Common myeloid progenitor, CD34-positive (primary cell): ENCODE measurements at regions not wholly inside any gene's neighbourhood (a gene's known extent, or its start where the extent isn't known, plus 50 kb on each side); places are given as distances from the start of the nearest gene placed in this dataset.
"Not testable (repeated sequence)": the region's sequence is repeated elsewhere in the genome, so short reads cannot be mapped to it uniquely, and the experiment has no call there.

Experiments used
- CTCF ChIA-PET: fragments of 350-600 bp; sonication (Branson Sonifier 250); formaldehyde crosslinking; loops from one replicate; lab custom pipeline; 2021; ENCODE audit warnings: antibody characterized with exemption; lab: Charles Lee
- POLR2A ChIA-PET: fragments of 350-600 bp; sonication (Branson Sonifier 250); formaldehyde crosslinking; loops from one replicate; lab custom pipeline; 2021; ENCODE audit warnings: antibody characterized with exemption; lab: Charles Lee
- DNase-seq, 3 donors: peaks; one replicate each; pipeline versions ENCODE4 v3.0.0 to v3.0.0-alpha.2; 2013
- H3K27ac ChIP-seq, 2 experiments: 1 replicate in 1 of 2; 2 replicates in 1 of 2; pipeline ENCODE4 v1.7.0; 2013; ENCODE audit warnings: inconsistent platforms in 2 of 2, low read length in 2 of 2, mild to moderate bottlenecking in 2 of 2, low read depth in 1 of 2, moderate library complexity in 1 of 2; ENCODE audit not compliant: severe bottlenecking in 2 of 2, insufficient read depth in 1 of 2, poor library complexity in 1 of 2
- H3K27me3 ChIP-seq, 5 experiments: replicated peaks in 2 of 5; 1 replicate in 3 of 5; 2 replicates in 2 of 5; pipeline versions ENCODE4 v1.6.1 to v1.7.0; 2013; ENCODE audit warnings: low read length in 4 of 5, mild to moderate bottlenecking in 2 of 5, moderate library complexity in 2 of 5, inconsistent platforms in 1 of 5; ENCODE audit not compliant: insufficient read depth in 5 of 5, control insufficient read depth in 4 of 5
- H3K36me3 ChIP-seq, 4 experiments: 1 replicate in 2 of 4; 2 replicates in 2 of 4; pipeline versions ENCODE4 v1.6.1 to v1.7.0; 2013; ENCODE audit warnings: low read length in 3 of 4, control low read depth in 1 of 4, mild to moderate bottlenecking in 1 of 4; ENCODE audit not compliant: control insufficient read depth in 4 of 4, insufficient read depth in 4 of 4
- H3K4me1 ChIP-seq, 4 experiments: 1 replicate in 3 of 4; 2 replicates in 1 of 4; pipeline versions ENCODE4 v1.6.1 to v1.7.1; 2013; ENCODE audit warnings: low read length in 3 of 4, mild to moderate bottlenecking in 3 of 4, control low read depth in 1 of 4, inconsistent platforms in 1 of 4, moderate library complexity in 1 of 4; ENCODE audit not compliant: control insufficient read depth in 4 of 4, insufficient read depth in 4 of 4; ENCODE audit errors: control extremely low read depth in 1 of 4
- H3K4me3 ChIP-seq, 7 experiments: 1 replicate in 4 of 7; 2 replicates in 3 of 7; pipeline versions ENCODE4 v1.5.1 to v1.7.0; 2013; ENCODE audit warnings: mild to moderate bottlenecking in 7 of 7, low read length in 6 of 7, moderate library complexity in 6 of 7, inconsistent platforms in 2 of 7, low read depth in 2 of 7, control low read depth in 1 of 7; ENCODE audit not compliant: insufficient read depth in 4 of 7, control insufficient read depth in 1 of 7; ENCODE audit errors: extremely low read depth in 1 of 7
- H3K9me3 ChIP-seq, 5 experiments: 1 replicate in 4 of 5; 2 replicates in 1 of 5; pipeline versions ENCODE4 v1.6.1 to v1.7.1; 2013; ENCODE audit warnings: low read length in 4 of 5, mild to moderate bottlenecking in 2 of 5, inconsistent platforms in 1 of 5, low read depth in 1 of 5, moderate library complexity in 1 of 5; ENCODE audit not compliant: control insufficient read depth in 4 of 5, insufficient read depth in 2 of 5; ENCODE audit errors: control extremely low read depth in 1 of 5
- WGBS: methylation state at CpG from one replicate; pipeline ENCODE4 v1.1.5; 2013; ENCODE audit not compliant: insufficient coverage; 5-methylcytosine and 5-hydroxymethylcytosine counted together

DNA sequence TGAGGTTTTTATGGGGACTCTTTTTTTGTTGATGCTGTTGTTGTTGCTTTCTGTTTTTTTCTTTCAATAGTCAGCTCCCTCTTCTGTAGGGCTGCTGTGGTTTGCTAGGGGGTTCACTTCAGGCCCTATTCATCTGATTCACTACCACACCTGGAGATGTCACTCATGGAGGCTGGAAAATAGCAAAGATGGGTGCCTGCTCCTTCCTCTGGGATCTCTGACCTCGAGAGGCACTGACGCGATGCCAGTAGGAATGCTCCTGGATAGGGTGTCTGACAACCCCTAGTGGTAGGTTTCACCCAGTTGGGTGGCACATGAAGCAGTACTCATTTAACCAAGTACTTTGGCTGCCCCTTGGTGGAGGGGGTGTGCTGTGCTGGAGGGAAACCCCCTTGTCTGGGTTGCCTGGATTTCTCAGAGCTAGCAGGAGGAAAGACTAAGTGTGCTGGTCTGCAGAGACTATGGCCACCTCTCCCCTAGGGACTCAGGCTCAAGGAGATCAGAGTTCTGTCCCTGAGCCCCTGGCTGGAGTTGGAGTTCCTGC lies 745.5 kb downstream of the TMTC2 start:
- ChIA-PET POLR2A (no interaction called here), CTCF (no interaction called here)
- Histone ChIP-seq H3K36me3 (no peaks in the 10 kb centered on the region), H3K27me3 (no peaks in the 10 kb centered on the region), H3K27ac (no peak overlapping the region), H3K9me3 (peaks cover 0 to 2% (median 0%) of the 10 kb centered on the region in 5 experiments), H3K4me3 (no peak overlapping the region), H3K4me1 (no peaks in the 10 kb centered on the region)
- DNase-seq, result no peak
- WGBS, result 100% methylated on average over 3 of the region's 3 CpGs

DNA sequence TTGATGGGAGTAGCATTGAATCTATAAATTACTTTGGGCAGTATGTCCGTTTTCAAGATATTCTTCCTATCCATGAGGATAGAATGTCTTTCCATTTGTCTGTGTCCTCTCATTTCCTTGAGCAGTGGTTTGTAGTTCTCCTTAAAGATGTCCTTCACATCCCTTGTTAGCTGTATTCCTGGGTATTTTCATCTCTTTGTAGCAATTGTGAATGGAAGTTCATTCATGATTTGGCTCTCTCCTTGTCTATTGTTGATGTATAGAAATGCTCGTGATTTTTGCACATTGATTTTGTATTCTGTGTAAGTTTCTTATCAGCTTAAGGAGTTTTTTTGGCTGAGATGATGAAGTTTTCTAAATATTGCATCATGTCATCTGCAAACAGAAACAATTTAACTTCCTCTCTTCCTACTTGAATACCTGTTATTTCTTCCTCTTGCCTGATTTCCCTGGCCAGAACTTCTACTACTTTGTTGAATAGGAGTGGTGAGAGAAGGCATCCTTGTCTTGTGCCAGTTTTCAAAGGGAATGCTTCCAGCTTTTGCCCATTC lies 741.0 kb downstream of the TMTC2 start:
- H3K4me1 ChIP-seq, CTCF ChIA-PET, H3K9me3 ChIP-seq, H3K27ac ChIP-seq, DNase-seq, POLR2A ChIA-PET, H3K36me3 ChIP-seq, H3K27me3 ChIP-seq, H3K4me3 ChIP-seq: not testable (repeated sequence)
- WGBS, result no CpG with 5 or more reads among the region's 2 CpGs

DNA sequence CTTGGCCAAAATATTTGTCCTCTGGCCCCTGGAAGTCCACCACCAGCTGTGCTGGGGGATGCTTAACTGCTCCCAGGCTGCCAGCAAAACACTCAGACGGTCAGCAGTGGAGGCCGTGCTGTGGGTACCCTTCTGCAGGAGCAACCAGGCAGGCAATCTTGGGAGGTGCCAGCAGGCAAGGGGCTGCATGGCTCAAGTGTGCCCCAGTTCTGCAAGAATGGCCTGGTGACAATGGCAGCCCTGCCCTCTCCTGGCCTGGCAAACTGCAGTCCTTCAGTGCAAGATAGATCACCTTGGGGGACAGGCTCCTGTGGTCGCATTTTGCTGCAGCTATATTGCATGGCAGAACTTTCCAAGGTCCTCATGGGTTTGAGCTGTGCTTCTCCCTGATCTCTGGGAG lies 728.3 kb downstream of the TMTC2 start:
- no peaks in the 10 kb centered on the region for H3K27me3 ChIP-seq
- no peak overlapping the region for H3K27ac ChIP-seq
- no peak overlapping the region for H3K4me3 ChIP-seq
- CTCF ChIA-PET, result no interaction called here
- no peaks in the 10 kb centered on the region for H3K9me3 ChIP-seq
- no peaks in the 10 kb centered on the region for H3K4me1 ChIP-seq
- POLR2A ChIA-PET, result no interaction called here
- WGBS, result 79% methylated on average over 3 of the region's 3 CpGs
- H3K36me3 ChIP-seq, result no peaks in the 10 kb centered on the region
- DNase-seq, result no peak

DNA sequence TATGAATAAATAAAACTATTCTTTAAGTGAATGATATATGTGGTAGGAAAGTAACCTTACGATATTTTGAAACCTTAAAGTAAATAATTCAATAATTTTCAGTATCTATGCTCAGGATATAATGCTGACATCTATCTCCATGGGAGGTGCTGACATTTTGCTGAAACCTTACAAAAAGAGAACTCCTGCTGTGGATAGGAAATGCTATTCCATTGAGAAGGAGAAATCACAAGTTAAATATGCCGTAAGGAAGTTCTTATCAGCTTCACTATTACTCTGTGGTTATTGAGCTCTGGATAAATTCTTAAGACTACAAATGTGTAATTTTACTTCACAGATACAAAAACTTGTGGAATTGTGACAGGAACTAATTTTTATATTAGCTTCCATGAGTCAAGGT lies 722.1 kb downstream of the TMTC2 start:
- DNase-seq, result no peak
- no CpG with 5 or more reads among the region's 2 CpGs for WGBS

DNA sequence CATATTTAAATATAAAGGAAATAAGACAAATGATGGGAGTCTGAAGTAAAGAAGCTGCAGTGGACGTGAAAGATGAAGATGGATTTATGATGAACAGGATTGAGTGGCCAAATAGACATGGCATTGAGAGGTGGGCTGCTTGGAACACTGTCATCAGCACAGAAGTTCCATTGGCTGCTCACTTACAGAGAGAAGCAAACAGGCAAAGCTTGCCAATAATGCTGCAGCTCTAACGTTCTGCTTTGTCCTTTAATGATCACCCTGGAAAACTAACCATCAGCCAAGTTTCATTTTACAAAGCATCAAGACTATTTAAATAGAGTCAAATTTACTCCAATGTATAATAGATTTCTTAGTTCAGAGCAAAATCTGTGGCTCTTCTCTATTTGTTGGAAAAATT lies 721.4 kb downstream of the TMTC2 start:
- H3K27ac ChIP-seq, result no peak overlapping the region
- ChIA-PET CTCF (no interaction called here), POLR2A (interaction anchor here (1.2 kb wide), 1 partner anchor 10 kb away, joined by 4 read pairs; no protein-coding TSS in a partner anchor)
- no peaks in the 10 kb centered on the region for H3K4me1 ChIP-seq
- H3K4me3 ChIP-seq, result no peak overlapping the region
- WGBS, result 75% methylated on average over 2 of the region's 2 CpGs
- no peak for DNase-seq
- H3K36me3 ChIP-seq, result no peaks in the 10 kb centered on the region
- no peaks in the 10 kb centered on the region for H3K9me3 ChIP-seq
- no peaks in the 10 kb centered on the region for H3K27me3 ChIP-seq

More for the DNA sequence above, 722.1 kb downstream of the TMTC2 start:
- ChIA-PET POLR2A (interaction anchor here (1.2 kb wide), 1 partner anchor 10 kb away, joined by 4 read pairs; no protein-coding TSS in a partner anchor), CTCF (no interaction called here)
- no peak overlapping the region for H3K27ac ChIP-seq
- H3K36me3 ChIP-seq, result no peaks in the 10 kb centered on the region
- H3K9me3 ChIP-seq, result no peaks in the 10 kb centered on the region
- no peaks in the 10 kb centered on the region for H3K4me1 ChIP-seq
- H3K4me3 ChIP-seq, result no peak overlapping the region
- no peaks in the 10 kb centered on the region for H3K27me3 ChIP-seq

DNA sequence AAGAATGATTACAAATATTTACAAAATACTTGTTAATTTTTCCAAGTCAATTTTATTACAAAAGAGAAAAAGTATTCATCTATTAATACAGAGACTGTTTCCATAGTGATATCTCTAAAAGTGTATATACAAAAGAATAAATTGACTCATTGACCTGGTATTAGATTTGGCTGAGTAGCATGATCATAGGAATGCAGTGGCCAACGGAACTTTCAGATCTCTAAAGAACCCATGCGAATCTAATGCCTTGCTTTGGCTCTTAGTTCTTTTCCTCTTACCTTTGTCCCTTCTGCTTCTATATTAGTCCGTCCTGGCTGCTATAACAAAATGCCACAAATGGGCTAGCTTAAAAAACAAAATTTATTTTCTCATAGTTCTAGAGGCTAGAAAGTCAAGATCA lies 717.8 kb downstream of the TMTC2 start:
- H3K27me3 ChIP-seq, result no peaks in the 10 kb centered on the region
- no peaks in the 10 kb centered on the region for H3K4me1 ChIP-seq
- POLR2A ChIA-PET, result no interaction called here
- H3K27ac ChIP-seq, result no peak overlapping the region
- CTCF ChIA-PET, result no interaction called here
- H3K36me3 ChIP-seq, result no peaks in the 10 kb centered on the region
- no peaks in the 10 kb centered on the region for H3K9me3 ChIP-seq
- no peak for DNase-seq
- no peak overlapping the region for H3K4me3 ChIP-seq
- no CpG with 5 or more reads among the region's 3 CpGs for WGBS

DNA sequence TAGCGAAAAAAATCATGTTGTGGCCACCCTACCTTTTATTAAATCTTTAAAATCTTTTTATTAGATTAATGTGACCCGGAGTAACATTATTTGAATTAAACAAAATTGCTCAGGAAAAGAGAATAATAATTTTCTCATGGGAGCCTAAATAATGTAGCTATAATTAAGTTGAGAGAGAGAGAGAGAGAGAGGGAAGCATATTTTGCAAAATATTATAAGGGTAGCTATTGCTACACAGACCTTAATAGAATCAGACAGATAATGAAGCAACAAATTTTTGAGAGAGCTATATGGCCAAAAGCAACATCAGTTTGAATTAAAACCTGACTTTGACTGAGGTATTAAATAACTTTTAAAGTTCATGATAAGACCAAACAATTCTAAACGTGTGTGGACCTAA lies 703.5 kb downstream of the TMTC2 start:
- H3K27me3 ChIP-seq, result no peaks in the 10 kb centered on the region
- no peaks in the 10 kb centered on the region for H3K9me3 ChIP-seq
- no peaks in the 10 kb centered on the region for H3K36me3 ChIP-seq
- H3K4me1 ChIP-seq, result no peaks in the 10 kb centered on the region
- ChIA-PET CTCF (no interaction called here), POLR2A (no interaction called here)
- no CpG with 5 or more reads among the region's 3 CpGs for WGBS
- no peak overlapping the region for H3K4me3 ChIP-seq
- DNase-seq, result no peak
- no peak overlapping the region for H3K27ac ChIP-seq
